AG09309 (cell line): ENCODE measurements at regions not wholly inside any gene's neighbourhood (a gene's known extent, or its start where the extent isn't known, plus 50 kb on each side); places are given as distances from the start of the nearest gene placed in this dataset.
"Not testable (repeated sequence)": the region's sequence is repeated elsewhere in the genome, so short reads cannot be mapped to it uniquely, and the experiment has no call there.

ENCODE experiments used
- DNase-seq: peaks from one replicate; pipeline ENCODE4 v3.0.0-alpha.2; 2010; ENCODE audit warnings: low read depth
- H3K4me3 ChIP-seq: 2 replicates; pipeline ENCODE4 v1.5.1; 2011; ENCODE audit warnings: mild to moderate bottlenecking, low read depth, low read length, moderate library complexity; ENCODE audit not compliant: control insufficient read depth
- TF ChIP-seq, protein P1 (sequence below): IDR thresholded peaks from 2 replicates; pipeline ENCODE4 v1.5.1; 2011; ENCODE audit warnings: mild to moderate bottlenecking, low read depth, low read length, inconsistent platforms; ENCODE audit not compliant: insufficient read depth, control insufficient read depth; ENCODE audit errors: missing control alignments

DNA sequence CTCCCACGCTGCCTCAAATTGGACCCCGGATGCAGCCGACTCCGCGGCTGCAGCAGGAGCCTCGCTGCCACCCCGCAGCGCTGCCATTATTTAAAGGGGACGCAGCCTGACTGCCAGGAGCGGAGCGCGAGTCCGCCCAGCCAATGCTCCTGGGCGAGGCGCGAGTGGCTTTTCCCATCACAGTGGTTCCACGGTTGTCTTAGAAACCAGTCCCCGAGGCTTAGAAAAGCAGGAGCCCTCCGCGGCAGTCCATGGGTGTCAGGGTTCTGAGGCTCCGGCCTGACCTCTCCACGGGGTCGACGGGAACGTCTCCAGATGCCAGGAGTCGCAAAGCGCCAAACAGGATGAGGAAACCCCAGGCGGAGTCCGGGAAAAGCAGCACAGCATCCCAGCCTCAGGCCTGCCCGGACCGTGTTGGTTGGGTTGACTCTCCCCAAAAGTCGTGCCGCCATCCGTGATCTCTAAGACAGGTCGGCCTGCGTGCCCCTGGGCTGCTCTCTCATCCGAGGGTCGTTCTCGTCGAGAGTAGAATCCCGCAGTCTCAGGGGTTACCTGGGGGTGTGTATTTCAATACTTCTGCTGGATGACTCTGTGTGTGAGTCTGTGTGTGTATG is 975.8 kb upstream of the DEFB115 start:
- no peak overlapping the region for H3K4me3 ChIP-seq
- TF ChIP-seq, protein P1, sequence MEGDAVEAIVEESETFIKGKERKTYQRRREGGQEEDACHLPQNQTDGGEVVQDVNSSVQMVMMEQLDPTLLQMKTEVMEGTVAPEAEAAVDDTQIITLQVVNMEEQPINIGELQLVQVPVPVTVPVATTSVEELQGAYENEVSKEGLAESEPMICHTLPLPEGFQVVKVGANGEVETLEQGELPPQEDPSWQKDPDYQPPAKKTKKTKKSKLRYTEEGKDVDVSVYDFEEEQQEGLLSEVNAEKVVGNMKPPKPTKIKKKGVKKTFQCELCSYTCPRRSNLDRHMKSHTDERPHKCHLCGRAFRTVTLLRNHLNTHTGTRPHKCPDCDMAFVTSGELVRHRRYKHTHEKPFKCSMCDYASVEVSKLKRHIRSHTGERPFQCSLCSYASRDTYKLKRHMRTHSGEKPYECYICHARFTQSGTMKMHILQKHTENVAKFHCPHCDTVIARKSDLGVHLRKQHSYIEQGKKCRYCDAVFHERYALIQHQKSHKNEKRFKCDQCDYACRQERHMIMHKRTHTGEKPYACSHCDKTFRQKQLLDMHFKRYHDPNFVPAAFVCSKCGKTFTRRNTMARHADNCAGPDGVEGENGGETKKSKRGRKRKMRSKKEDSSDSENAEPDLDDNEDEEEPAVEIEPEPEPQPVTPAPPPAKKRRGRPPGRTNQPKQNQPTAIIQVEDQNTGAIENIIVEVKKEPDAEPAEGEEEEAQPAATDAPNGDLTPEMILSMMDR: no peak

DNA sequence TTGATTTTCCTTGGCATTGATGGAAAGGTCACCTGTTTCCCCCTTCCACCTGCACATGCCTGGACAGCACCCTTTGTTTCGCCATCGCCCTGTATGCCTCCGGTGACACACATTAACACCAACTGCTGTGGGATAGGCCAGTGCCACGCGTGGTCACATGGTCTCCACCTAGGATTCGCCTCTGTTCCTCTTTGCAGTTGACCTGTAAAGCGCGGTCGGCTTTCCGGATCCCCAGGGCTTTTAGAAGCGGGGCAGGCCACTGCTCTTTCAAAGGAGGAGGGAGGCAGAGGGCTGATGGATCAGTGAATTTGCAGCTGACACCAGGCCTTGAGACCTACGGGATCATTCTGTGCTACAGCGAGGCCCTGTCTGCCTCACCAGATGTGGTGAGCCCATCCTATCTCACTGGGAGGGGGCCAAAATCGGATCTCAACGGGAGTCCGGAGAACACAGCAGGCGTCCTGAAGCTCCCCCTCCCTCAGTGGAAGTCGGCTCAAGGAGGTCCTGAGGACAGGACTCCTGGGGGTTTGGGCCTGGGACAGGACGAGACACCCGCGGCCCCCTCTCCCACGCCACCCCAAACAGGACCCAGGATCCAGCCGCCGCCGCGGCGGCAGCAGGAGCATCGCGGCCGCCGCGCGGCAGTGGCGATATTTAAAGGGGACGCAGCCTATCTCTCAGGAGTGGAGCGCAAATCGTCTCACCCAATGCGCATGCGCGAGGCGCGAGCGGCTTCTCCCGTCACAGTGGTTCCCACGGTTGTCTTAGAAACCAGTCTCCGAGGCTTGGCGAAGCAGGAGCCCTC is 973.8 kb upstream of the DEFB115 start:
- H3K4me3 ChIP-seq, DNase-seq: not testable (repeated sequence)

More for the DNA sequence above, 975.8 kb upstream of the DEFB115 start:
- no peak for DNase-seq

DNA sequence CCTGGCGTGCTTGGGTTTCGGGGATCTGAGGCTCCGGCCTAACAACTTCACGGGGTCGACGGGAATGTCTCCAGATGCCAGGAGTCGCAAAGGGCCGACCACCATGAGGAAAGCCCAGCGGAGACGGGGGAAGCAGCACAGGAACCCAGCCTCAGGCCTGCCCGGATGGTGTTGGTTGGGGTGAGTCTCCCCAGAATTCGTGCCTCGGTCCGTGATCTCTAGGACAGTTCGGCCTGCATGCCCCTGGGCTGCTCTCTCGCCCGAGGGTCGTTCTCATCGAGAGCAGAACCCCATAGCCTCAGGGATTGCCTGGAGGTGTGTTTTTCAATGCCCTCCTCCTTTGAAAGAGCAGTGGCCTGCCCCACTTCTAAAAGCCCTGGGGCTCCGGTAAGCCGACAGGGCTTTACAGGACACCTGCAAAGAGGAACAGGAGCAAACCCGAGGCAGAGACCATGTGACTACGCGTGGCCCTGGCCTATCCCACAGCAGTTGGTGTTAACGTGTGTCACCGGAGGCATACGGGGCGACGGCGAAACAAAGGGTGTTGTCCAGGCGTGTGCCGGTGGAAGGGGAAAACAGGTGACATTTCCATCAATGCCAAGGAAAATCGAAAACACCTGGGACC is 973.1 kb upstream of the DEFB115 start:
- TF ChIP-seq, protein P1: no peak

DNA sequence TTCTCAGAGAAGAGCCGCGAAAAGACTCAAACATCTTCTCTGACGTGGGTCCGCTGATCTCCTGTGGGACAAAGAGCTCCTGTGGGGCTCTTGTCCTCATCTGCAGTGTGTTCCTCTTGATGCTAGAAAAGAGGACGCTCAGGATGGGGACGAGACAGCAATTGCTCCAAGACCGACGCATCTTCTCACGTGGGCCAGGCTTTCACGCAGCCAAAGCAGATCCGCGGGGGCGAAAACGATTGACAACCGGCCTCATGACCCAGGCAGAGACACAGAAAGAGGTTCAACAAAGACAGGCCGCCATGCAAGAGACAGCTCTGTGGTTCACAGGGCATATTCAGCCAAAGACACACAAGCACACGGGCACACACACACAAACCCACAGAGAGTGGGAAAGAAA is 971.8 kb upstream of the DEFB115 start:
- TF ChIP-seq, protein P1: no peak
- no peak for DNase-seq
- no peak overlapping the region for H3K4me3 ChIP-seq

More for the DNA sequence above, 973.1 kb upstream of the DEFB115 start:
- no peak for DNase-seq
- no peak overlapping the region for H3K4me3 ChIP-seq

DNA sequence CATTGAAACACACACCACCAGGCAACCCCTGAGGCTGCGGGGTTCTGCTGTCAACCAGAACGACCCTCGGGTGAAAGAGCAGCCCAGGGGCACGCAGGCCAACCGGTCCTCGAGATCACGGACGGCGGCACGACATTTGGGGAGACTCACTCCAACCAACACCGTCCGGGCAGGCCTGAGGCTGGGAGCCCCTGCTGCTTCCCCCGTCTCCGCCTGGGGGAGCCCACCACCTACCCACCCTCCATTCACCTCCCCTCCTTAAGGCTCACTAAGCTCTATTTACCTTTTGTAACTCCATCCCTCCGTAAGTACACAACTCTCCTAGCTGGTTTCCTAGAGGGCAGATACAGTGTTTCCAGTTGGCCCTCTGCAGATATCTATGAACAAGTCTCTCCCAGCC is 971.3 kb upstream of the DEFB115 start:
- H3K4me3 ChIP-seq: no peak overlapping the region
- DNase-seq: no peak
- TF ChIP-seq, protein P1: no peak

DNA sequence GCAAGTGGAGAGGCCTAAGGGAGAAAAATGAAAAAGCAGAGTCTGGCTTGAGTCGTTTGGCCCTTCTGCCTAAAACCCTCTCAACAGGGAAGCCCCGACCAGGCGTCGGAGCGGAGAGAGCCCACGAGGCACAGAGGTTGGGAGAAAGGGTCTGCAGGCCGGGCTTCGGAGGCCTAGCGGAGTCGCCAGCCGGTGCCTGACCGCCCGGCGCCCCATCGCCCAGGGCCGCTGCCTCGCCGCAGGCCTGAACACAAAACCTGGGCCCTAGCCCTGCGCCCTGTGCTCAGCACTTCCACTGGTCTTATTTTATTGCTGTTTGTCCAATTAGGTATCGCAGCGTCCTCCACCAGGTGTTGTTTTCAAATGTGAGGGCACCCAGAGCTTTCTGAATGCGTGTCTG is 970.0 kb upstream of the DEFB115 start:
- H3K4me3 ChIP-seq, DNase-seq: not testable (repeated sequence)

DNA sequence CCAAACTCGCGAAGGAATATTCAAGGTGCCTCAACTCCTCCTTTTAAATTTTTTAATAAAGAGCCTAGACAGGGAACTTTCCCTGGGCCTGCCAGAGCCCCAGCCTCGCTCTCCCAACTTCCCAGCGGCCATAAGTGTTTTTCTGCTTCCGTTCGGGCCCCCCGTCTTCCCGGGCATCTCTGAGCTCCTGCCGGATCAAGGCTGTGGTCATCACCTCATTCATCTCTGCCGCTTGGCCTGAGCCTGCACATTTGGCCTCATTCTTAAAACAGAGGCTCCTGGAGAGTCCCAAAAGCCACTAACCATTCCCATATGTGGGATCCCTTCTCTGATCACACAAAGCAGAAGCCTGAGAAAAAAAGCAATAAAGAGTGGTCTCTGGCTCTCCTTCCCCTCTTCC is 969.1 kb upstream of the DEFB115 start:
- no peak overlapping the region for H3K4me3 ChIP-seq
- no peak for DNase-seq
- TF ChIP-seq, protein P1: no peak

DNA sequence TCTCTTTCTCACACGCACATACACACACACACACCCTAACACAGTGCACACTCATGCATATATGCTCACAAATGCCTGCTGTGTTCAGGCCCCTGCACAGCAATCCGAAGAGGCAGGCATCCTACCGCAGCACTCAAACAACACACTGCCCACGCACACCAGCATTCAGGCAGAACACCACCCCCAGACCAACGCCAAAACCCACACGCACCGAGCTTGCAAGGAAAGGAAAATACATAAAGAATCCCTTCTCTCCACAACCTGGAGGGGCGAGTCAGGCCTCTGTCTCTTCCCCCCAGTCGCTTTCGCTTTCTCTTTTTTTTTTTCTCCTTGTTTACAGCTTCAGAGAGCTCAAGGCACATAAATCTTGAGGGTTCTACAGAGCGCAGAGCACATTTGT is 968.4 kb upstream of the DEFB115 start:
- H3K4me3 ChIP-seq, DNase-seq: not testable (repeated sequence)

DNA sequence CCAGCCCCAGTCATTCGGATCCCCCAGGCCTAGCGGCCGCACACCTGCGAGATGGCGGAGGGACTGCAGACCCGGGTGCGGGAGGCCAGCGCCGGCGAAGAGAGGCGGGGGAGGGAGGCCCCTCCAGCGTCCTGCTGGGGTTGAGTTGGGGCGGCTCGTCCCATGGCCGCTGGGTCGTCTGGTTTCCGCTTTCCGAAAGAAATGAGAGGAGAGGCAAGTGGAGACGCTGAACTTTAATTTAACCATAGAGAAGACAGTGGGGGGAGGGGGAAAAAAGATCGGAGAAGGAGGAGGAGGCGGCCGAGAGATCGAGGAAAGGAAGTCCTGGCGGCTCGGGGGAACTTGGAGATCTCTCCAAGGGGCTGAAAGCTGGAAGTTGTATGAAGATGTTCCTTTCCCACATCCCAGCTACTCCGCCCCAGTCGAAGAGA is 967.7 kb upstream of the DEFB115 start:
- DNase-seq, H3K4me3 ChIP-seq: not testable (repeated sequence)

DNA sequence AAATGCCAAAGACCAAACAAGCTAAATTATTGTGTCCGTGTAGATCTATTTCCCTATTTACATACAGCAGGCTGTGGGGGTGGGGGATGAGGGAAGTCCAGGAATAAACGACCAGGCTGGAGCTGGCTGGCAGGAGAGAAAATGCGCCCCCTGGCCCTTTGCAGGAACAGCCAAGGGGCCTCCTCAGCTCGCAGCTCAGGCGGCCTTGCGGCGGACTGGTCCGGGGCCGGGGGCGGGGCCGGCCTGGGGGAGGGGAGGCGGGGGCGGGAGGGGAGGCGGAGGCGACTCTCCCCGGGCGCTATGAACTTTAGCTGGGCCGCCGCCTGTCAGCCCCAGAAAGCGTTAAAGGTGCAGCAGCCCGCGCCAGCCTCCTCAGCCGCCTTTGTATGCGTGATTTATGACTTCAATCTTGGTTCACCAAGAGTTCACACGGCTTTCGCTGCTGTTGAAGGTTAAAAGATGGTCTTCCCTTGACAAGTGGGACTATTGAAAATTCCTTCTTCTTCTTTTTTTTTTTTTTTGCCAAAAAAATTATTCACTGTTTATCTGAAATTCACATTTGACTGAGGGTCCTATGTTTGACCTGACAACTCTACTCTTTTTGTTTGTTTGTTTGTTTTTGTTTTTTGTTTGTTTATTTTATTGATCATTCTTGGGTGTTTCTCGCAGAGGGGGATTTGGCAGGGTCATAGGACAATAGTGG is 967.0 kb upstream of the DEFB115 start:
- not testable (repeated sequence) for DNase-seq, H3K4me3 ChIP-seq

DNA sequence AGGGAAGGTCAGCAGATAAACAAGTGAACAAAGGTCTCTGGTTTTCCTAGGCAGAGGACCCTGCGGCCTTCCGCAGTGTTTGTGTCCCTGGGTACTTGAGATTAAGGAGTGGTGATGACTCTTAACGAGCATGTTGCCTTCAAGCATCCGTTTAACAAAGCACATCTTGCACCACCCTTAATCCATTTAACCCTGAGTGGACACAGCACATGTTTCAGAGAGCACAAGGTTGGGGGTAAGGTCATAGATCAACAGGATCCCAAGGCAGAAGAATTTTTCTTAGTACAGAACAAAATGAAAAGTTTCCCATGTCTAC is 966.4 kb upstream of the DEFB115 start:
- H3K4me3 ChIP-seq, DNase-seq: not testable (repeated sequence)
